Motor neuron (in vitro differentiated cells): ENCODE measurements at regions not wholly inside any gene's neighbourhood (a gene's known extent, or its start where the extent isn't known, plus 50 kb on each side); places are given as distances from the start of the nearest gene placed in this dataset.

ENCODE experiments used
- ATAC-seq, 8 experiments: fragments of 200-7000 bp; cut with Tn5 transposase; replicated peaks in 6 of 8; 2 replicates each; pipeline ENCODE4 v1.8.0; 2021; ENCODE audit warnings: mild to moderate bottlenecking in 8 of 8, moderate library complexity in 8 of 8
- H3K27ac ChIP-seq, 2 donors: fragments of 250-450 bp; sonication (Bioruptor Pico); 2 replicates each; pipeline ENCODE4 v1.9.0; 2021; ENCODE audit warnings: antibody characterized with exemption in 2 of 2, mild to moderate bottlenecking in 2 of 2, moderate library complexity in 1 of 2
- H3K4me1 ChIP-seq, 2 donors: fragments of 250-450 bp; sonication (Bioruptor Pico); replicated peaks in 1 of 2; 2 replicates each; pipeline ENCODE4 v1.6.1; 2021; ENCODE audit warnings: antibody characterized with exemption in 2 of 2, mild to moderate bottlenecking in 2 of 2, moderate library complexity in 1 of 2
- H3K4me3 ChIP-seq, 5 donors: fragments of 250-450 bp; sonication (Bioruptor Pico); 2 replicates each; pipeline ENCODE4 v1.9.0; 2021; ENCODE audit warnings: antibody characterized with exemption in 5 of 5, mild to moderate bottlenecking in 5 of 5, moderate library complexity in 4 of 5
- WGBS, 10 experiments: fragments of 450-650 bp; shearing (Covaris generic); methylation state at CpG; one replicate each; pipeline ENCODE4 v1.0.0; 2022; 5-methylcytosine and 5-hydroxymethylcytosine counted together
- in situ Hi-C, 9 experiments: fragments of 400-800 bp; cut with MboI; loops; one replicate each; pipeline ENCODE4 v1.15.0; 2021; ENCODE audit warnings: low sequenced_read_pairs in 9 of 9, low pct_unique_long_range_greater_than_20kb in 2 of 9; ENCODE audit not compliant: unreplicated experiment in 9 of 9

DNA sequence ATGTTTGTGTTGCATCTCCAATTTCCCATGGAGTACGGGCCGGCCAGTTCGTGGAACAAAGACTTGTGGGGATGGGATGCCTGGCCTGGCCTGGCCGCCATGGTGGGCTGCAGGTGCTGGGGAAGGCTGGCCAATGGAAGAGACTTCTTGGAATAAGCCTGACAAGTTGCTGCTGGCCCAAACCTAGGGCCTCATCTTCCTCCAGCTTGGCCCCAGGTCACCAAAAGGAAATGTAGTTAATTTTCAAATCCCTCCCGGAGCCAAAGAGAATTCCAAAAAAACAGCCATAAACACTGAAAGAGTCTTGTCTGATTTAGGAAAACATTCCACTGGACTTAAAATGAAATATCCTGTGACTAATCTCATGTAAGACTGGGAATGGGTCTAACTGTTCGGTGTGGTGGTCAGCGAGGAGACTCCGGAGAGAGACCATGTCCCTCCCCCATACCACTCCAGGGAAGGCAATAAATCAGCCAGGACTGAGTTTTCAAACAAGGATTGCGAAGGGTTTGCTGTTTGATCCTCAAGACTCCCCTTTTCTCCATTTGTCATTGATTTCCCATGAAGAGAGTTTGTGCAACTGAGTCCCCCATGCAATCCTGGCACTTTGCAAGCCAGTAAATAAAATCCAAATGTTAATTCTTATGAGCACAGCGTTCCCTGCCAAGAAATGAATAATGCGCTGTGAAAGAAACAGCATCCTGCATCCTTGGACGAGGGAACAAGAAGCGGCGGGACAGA is 128.7 kb upstream of the HABP2 start:
- ATAC-seq: peak in 1 of 8 experiments; percentile 17
- in situ Hi-C loops: no loop called here
- Histone ChIP-seq H3K4me1 (no peaks in the 10 kb centered on the region), H3K27ac (no peak overlapping the region), H3K4me3 (no peak overlapping the region)
- WGBS, 10 experiments: 0 to 90% (median 80%) methylated on average over 3 to 13 of the region's 14 CpGs; no CpG with 5 or more reads in 1 of the 10 experiments

GRCh38 chr10:113425008-113425407 is 127.8 kb upstream of the HABP2 start:
- no peak for ATAC-seq
- in situ Hi-C loops: no loop called here
- H3K27ac ChIP-seq: no peak overlapping the region
- H3K4me1 ChIP-seq: no peaks in the 10 kb centered on the region
- 60 to 100% (median 80%) methylated on average over 1 to 3 of the region's 3 CpGs; no CpG with 5 or more reads in 5 of the 10 experiments for WGBS, 10 experiments
- no peak overlapping the region for H3K4me3 ChIP-seq

DNA sequence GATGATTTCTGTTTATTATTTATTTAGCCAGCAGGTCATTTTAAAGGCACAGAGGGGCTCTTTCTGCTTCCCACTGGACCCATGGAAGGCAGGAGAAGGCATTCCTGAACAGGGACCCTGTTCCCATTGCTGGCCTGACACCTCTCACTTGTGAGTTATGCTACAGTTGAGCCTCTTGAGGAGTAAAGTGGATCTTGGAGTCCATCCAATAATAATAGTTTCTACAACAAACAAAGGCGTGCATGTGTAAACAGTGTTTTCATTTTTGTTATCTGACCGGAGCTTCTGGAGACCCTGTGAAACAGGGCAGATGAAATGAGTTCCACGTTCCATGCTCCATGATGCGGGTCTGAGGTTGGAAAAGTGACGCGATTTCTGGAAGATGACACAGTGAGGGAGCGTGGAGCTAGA is 127.3 kb upstream of the HABP2 start:
- peak in 3 of 8 experiments; percentile 41 to 69 (median 57) for ATAC-seq
- 30 to 95% (median 87%) methylated on average over 1 to 6 of the region's 7 CpGs; no CpG with 5 or more reads in 1 of the 10 experiments for WGBS, 10 experiments
- no peak overlapping the region for H3K27ac ChIP-seq
- no peak overlapping the region for H3K4me3 ChIP-seq
- H3K4me1 ChIP-seq: no peaks in the 10 kb centered on the region
- in situ Hi-C loops: no loop called here

- H3K4me3 ChIP-seq: no peak overlapping the region
- H3K27ac ChIP-seq: no peak overlapping the region
- in situ Hi-C loops: no loop called here
- 70 to 100% (median 87%) methylated on average over 1 to 8 of the region's 8 CpGs; no CpG with 5 or more reads in 3 of the 10 experiments for WGBS, 10 experiments
- no peaks in the 10 kb centered on the region for H3K4me1 ChIP-seq
- no peak for ATAC-seq
Measured at GRCh38 chr10:113426181-113426877, 126.5 kb upstream of the HABP2 start.

DNA sequence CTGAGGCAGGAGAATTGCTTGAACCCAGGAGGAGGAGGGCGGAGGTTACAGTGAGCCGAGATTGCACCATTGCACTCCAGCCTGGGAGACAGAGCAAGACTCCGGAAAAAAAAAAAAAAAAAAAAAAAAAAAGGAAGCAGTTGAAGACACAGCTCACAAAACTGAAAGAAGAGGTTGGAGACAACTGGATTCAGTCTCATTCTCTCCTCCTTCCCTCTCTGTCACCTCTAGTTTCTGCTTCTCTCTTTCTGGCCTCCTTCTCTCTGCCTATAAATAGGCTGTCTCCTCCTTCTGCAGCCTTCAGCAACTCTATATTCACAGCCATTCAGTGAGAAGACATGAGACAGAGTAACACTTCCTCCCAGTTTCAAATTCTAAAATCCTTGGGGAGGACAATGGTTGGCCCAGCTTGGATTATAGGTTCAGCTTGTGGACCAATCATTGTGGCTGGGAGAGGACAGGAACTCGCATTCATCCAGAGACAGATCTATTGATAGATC is 125.6 kb upstream of the HABP2 start:
- Histone ChIP-seq H3K4me1 (no peaks in the 10 kb centered on the region), H3K4me3 (no peak overlapping the region), H3K27ac (no peak overlapping the region)
- in situ Hi-C loops: no loop called here
- WGBS, 10 experiments: 40 to 100% (median 85%) methylated on average over 1 to 2 of the region's 4 CpGs; no CpG with 5 or more reads in 4 of the 10 experiments
- no peak for ATAC-seq

- Histone ChIP-seq H3K27ac (no peak overlapping the region), H3K4me3 (no peak overlapping the region), H3K4me1 (no peaks in the 10 kb centered on the region)
- no peak for ATAC-seq
- 47 to 100% (median 91%) methylated on average over 2 to 5 of the region's 5 CpGs; no CpG with 5 or more reads in 1 of the 10 experiments for WGBS, 10 experiments
- in situ Hi-C loops: no loop called here
Measured at GRCh38 chr10:113427811-113428558, 124.9 kb upstream of the HABP2 start.

DNA sequence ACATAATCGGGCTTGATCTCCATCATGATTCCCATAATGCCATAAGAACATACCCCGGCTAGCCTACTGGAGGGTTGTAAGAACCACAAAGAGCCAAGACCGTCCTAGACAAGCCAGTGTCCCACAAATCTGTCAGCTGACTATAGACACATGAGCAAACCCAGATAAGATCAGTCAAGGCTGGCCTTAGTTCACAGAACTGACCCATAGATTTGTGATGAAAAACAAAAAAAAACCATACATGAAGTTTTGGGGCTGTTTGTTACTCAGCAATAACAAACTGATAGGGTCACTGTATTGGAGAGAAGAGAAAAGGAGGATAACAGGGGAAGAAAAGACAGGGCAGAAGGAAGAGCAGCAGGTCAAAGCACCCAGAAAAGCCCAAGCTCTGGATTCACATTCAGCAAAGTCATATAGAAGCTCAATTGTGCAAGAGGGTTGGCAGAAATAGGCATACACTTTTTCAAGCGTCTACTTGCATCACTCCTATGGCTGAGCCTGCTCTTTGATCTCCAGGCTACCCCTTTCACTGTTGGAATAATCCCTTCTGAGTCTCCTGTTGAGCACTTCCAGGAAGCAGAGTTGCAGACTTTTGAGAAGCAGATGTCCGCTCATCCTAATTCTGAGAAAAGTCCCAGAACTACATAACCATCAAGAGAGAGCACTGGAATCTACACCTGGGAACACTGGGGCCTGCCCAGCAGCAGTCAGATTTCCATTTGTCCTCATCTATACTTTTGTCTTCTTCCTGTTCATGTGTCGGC is 122.0 kb upstream of the HABP2 start:
- in situ Hi-C loops: no loop called here
- no peak for ATAC-seq
- Histone ChIP-seq H3K27ac (no peak overlapping the region), H3K4me1 (no peaks in the 10 kb centered on the region), H3K4me3 (no peak overlapping the region)
- WGBS, 10 experiments: 44 to 100% (median 90%) methylated on average over 1 to 5 of the region's 6 CpGs; no CpG with 5 or more reads in 1 of the 10 experiments

GRCh38 chr10:113431398-113432160 is 121.3 kb upstream of the HABP2 start:
- Histone ChIP-seq H3K4me1 (no peaks in the 10 kb centered on the region), H3K27ac (no peak overlapping the region), H3K4me3 (no peak overlapping the region)
- peak in 1 of 8 experiments; percentile 83 for ATAC-seq
- in situ Hi-C loops: no loop called here
- WGBS, 10 experiments: 40 to 100% (median 93%) methylated on average over 1 to 10 of the region's 16 CpGs; no CpG with 5 or more reads in 1 of the 10 experiments

- no peaks in the 10 kb centered on the region for H3K4me1 ChIP-seq
- in situ Hi-C loops: no loop called here
- no peak overlapping the region for H3K27ac ChIP-seq
- peak in 1 of 8 experiments; percentile 43 for ATAC-seq
- H3K4me3 ChIP-seq: no peak overlapping the region
- 18 to 100% (median 50%) methylated on average over 1 to 2 of the region's 2 CpGs; no CpG with 5 or more reads in 1 of the 10 experiments for WGBS, 10 experiments
Measured at GRCh38 chr10:113433711-113434110, 119.1 kb upstream of the HABP2 start.

GRCh38 chr10:113434315-113434714 is 118.5 kb upstream of the HABP2 start:
- H3K4me1 ChIP-seq: no peaks in the 10 kb centered on the region
- ATAC-seq: no peak
- in situ Hi-C loops: no loop called here
- WGBS, 10 experiments: 0 to 100% (median 58%) methylated on average over 1 to 3 of the region's 3 CpGs; no CpG with 5 or more reads in 1 of the 10 experiments
- H3K4me3 ChIP-seq: no peak overlapping the region
- H3K27ac ChIP-seq: no peak overlapping the region

GRCh38 chr10:113434950-113435349 is 117.9 kb upstream of the HABP2 start:
- no peaks in the 10 kb centered on the region for H3K4me1 ChIP-seq
- H3K4me3 ChIP-seq: no peak overlapping the region
- in situ Hi-C loops: no loop called here
- H3K27ac ChIP-seq: no peak overlapping the region
- ATAC-seq: no peak
- 80 to 100% (median 90%) methylated on average over 1 to 2 of the region's 2 CpGs; no CpG with 5 or more reads in 2 of the 10 experiments for WGBS, 10 experiments

DNA sequence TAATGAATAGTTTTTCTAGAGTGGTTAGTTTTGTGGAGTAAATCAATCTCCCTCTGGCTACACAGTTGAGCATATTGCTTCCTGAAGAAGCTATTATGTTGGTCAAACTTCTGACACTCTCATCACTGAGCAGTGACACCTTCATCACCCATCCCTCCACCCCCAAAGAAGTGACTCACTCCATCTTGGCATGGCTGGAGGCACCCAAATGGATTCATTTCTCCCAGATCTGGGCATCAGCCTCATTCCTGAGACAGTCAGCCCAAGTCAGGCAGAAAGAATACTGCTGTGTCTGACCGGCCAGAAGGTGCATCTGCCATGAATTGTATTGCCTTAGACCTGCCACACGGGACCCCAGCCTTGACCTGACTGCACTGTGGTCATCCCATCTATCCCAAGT is 117.0 kb upstream of the HABP2 start:
- ATAC-seq: no peak
- no peak overlapping the region for H3K27ac ChIP-seq
- no peaks in the 10 kb centered on the region for H3K4me1 ChIP-seq
- H3K4me3 ChIP-seq: no peak overlapping the region
- in situ Hi-C loops: no loop called here
- 67 to 83% (median 70%) methylated on average over 2 of the region's 2 CpGs; no CpG with 5 or more reads in 7 of the 10 experiments for WGBS, 10 experiments
